DOHH2 (cell line): ENCODE measurements at regions not wholly inside any gene's neighbourhood (a gene's known extent, or its start where the extent isn't known, plus 50 kb on each side); places are given as distances from the start of the nearest gene placed in this dataset.

Experiments
- H3F3A ChIP-seq: fragments of 200-600 bp; sonication (generic), shearing (Covaris generic); 2 replicates; pipeline ENCODE4 v1.6.0; 2016; ENCODE audit warnings: antibody characterized with exemption, mild to moderate bottlenecking; ENCODE audit not compliant: control insufficient read depth, insufficient read depth
- H3K27ac ChIP-seq: fragments of 200-600 bp; sonication (generic); 2 replicates; pipeline ENCODE4 v1.5.1; 2014; ENCODE audit warnings: low read depth, mild to moderate bottlenecking, low read length, moderate library complexity
- H3K27me3 ChIP-seq: fragments of 200-600 bp; sonication (generic); 2 replicates; pipeline ENCODE4 v1.6.1; 2014; ENCODE audit warnings: mild to moderate bottlenecking, low read length, mixed read lengths; ENCODE audit not compliant: control insufficient read depth
- H3K36me3 ChIP-seq: fragments of 200-600 bp; sonication (generic); 2 replicates; pipeline ENCODE4 v1.6.1; 2014; ENCODE audit warnings: mild to moderate bottlenecking, low read length, moderate library complexity, mixed read lengths; ENCODE audit not compliant: control insufficient read depth
- H3K4me1 ChIP-seq: fragments of 200-600 bp; sonication (generic); 2 replicates; pipeline ENCODE4 v1.6.1; 2014; ENCODE audit warnings: mild to moderate bottlenecking, low read length, mixed read lengths; ENCODE audit not compliant: control insufficient read depth
- H3K4me2 ChIP-seq: fragments of 200-600 bp; sonication (generic); 2 replicates; pipeline ENCODE4 v1.6.0; 2014; ENCODE audit warnings: mild to moderate bottlenecking, low read length, moderate library complexity
- H3K4me3 ChIP-seq: fragments of 200-600 bp; sonication (generic); 2 replicates; pipeline ENCODE4 v1.5.1; 2014; ENCODE audit warnings: mild to moderate bottlenecking, low read length, mixed read lengths
- H3K79me2 ChIP-seq: fragments of 200-600 bp; sonication (generic); 2 replicates; pipeline ENCODE4 v1.6.1; 2014; ENCODE audit warnings: mild to moderate bottlenecking, low read length, mixed read lengths; ENCODE audit not compliant: control insufficient read depth
- H3K9me2 ChIP-seq: fragments of 200-600 bp; sonication (generic); replicated peaks from 2 replicates; pipeline ENCODE4 v1.6.1; 2014; ENCODE audit warnings: mild to moderate bottlenecking, low read length, mixed read lengths; ENCODE audit not compliant: control insufficient read depth
- H3K9me3 ChIP-seq: fragments of 200-600 bp; sonication (generic); 2 replicates; pipeline ENCODE4 v1.6.1; 2014; ENCODE audit warnings: antibody characterized with exemption, low read length, mixed read lengths; ENCODE audit not compliant: control insufficient read depth, insufficient read depth
- H4K20me1 ChIP-seq: fragments of 200-600 bp; sonication (generic); 2 replicates; pipeline ENCODE4 v1.6.0; 2014; ENCODE audit warnings: low read depth, mild to moderate bottlenecking, antibody characterized with exemption, low read length, moderate library complexity; ENCODE audit not compliant: control insufficient read depth, insufficient read depth
- CTCF ChIP-seq: fragments of 200-600 bp; sonication (generic); IDR thresholded peaks from one replicate; pipeline ENCODE4 v1.5.1; 2014; ENCODE audit warnings: antibody characterized with exemption, mild to moderate bottlenecking, low read depth, low read length; ENCODE audit not compliant: poor library complexity, severe bottlenecking
- EZH2phosphoT487 ChIP-seq: fragments of 200-600 bp; sonication (generic); IDR thresholded peaks from 2 replicates; pipeline ENCODE4 v1.6.1; 2017; ENCODE audit warnings: borderline replicate concordance, mild to moderate bottlenecking, antibody characterized with exemption, low read length, moderate library complexity, mixed read lengths

DNA sequence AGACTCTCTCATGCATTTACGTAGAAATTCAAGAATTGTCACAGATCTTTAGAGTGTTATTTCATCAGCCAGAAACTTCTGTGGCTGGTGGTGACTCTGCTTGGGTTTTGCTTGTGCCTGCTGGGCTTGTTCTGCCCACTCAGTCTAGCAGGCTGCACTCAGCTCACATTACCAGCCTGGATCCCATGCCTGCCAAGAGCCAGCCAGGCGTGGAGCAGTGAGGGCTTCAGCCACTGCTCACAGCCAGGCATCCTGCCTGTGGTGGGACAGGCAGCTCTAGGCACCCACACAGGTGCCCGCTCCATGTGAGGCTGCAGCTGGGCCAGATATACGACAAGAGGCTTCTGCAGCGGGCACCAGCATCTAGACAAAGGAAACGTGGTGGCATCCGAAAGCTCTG is 1213.3 kb upstream of the RAG2 start:
- H3K79me2 ChIP-seq, result no peaks in the 10 kb centered on the region
- peaks cover 2% of the 10 kb centered on the region; the same call in 1 of the 2 replicates for H3K9me3 ChIP-seq
- H3K36me3 ChIP-seq, result no peaks in the 10 kb centered on the region
- H3K27me3 ChIP-seq, result no peaks in the 10 kb centered on the region
- no peaks in the 10 kb centered on the region for H3K9me2 ChIP-seq
- H3F3A ChIP-seq, result no peaks in the 10 kb centered on the region
- no peak overlapping the region for H3K4me2 ChIP-seq
- H3K27ac ChIP-seq, result no peak overlapping the region
- H3K4me1 ChIP-seq, result no peaks in the 10 kb centered on the region
- TF ChIP-seq CTCF (no peak), EZH2phosphoT487 (no peak)
- no peak overlapping the region for H3K4me3 ChIP-seq
- no peaks in the 10 kb centered on the region for H4K20me1 ChIP-seq

DNA sequence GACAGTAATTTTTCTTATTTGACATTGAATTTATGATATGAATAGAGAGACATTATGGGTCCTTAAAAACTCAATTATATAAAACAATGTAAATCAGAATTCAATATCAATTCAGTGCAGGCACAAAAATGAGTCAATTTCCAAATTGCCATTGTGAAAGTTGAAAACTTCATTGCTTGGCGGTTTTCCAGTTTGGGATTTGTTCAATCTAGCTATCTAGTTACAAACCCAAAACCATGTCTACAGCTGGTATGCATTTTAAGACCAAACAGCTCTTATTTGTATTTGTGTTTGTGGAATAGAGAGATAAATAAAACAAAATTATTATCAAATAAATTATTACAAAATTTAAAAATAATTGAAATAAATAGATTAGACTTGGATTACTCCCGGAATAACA is 1206.6 kb upstream of the RAG2 start:
- TF ChIP-seq CTCF (no peak), EZH2phosphoT487 (no peak)
- H3K9me2 ChIP-seq, result no peaks in the 10 kb centered on the region
- H3K27ac ChIP-seq, result no peak overlapping the region
- no peaks in the 10 kb centered on the region for H3K36me3 ChIP-seq
- H3K4me1 ChIP-seq, result no peaks in the 10 kb centered on the region
- no peak overlapping the region for H3K4me3 ChIP-seq
- H3K4me2 ChIP-seq, result no peak overlapping the region
- H3K79me2 ChIP-seq, result no peaks in the 10 kb centered on the region
- no peaks in the 10 kb centered on the region for H3F3A ChIP-seq
- no peaks in the 10 kb centered on the region for H4K20me1 ChIP-seq
- H3K27me3 ChIP-seq, result no peaks in the 10 kb centered on the region
- no peaks in the 10 kb centered on the region for H3K9me3 ChIP-seq

DNA sequence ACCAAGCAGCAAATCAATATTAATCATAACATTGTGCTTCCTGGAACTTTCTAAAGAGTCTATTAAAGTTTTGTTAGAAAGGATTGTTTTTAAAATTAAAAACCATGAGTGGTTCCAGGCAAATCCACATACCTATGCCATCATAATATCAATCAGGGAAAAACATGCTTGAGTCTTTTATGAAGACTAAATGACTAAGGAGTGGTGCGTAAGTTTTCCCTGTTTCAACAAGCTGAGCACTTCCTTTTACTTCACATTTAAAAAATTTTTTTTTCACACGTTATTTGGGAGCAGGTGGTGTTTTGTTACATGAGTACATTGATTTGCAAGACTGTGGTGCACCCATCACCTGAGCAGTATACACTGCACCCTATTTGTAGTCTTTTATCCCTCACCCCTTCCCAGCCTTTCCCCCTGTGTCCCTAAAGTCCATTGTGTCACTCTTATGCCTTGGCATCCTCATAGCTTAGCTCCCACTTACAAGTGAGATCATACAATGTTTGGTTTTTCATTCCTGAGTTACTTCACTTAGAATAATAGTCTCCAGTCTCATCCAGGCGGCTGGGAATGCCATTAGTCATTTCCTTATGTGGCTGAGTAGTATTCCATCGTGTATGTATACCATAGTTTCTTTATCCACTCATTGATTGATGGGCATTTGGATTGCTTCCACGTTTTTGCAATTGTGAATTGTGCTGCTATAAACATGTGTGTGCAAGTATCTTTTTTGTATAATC is 1190.3 kb upstream of the RAG2 start:
- Histone ChIP-seq H3K79me2 (no peaks in the 10 kb centered on the region), H3K36me3 (no peaks in the 10 kb centered on the region), H4K20me1 (no peaks in the 10 kb centered on the region), H3F3A (no peaks in the 10 kb centered on the region), H3K4me1 (no peaks in the 10 kb centered on the region), H3K27ac (no peak overlapping the region), H3K9me2 (no peaks in the 10 kb centered on the region), H3K27me3 (no peaks in the 10 kb centered on the region), H3K4me3 (no peak overlapping the region), H3K4me2 (no peak overlapping the region), H3K9me3 (no peaks in the 10 kb centered on the region)
- TF ChIP-seq CTCF (no peak), EZH2phosphoT487 (no peak)
